HG03565 (cell line): ENCODE measurements at regions not wholly inside any gene's neighbourhood (a gene's known extent, or its start where the extent isn't known, plus 50 kb on each side); places are given as distances from the start of the nearest gene placed in this dataset.
"Not testable (repeated sequence)": the region's sequence is repeated elsewhere in the genome, so short reads cannot be mapped to it uniquely, and the experiment has no call there.

Experiments used
- ATAC-seq: cut with Tn5 transposase; IDR thresholded peaks from one replicate; pipeline ENCODE4 v1.9.1; 2021; ENCODE audit warnings: mild to moderate bottlenecking, moderate library complexity; ENCODE audit not compliant: unreplicated experiment

DNA sequence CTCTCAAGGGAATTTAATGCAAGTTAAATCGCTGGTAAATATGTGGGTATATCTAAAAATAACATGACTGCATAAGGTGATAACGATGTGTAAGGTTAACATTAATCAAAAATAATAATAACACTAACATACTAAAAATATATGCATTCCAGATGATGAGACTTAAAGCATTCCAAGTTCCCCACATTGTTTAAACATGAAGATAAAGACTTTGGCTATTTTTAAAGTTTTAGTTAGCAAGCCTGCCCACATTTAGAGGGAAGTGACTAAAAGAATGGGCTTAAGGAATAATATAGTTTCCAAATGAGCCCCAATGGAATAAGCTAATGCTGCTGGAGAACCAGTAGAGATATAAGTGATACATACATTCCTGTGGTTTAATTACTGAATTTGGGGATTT lies 941.3 kb downstream of the TBC1D32 start:
- ATAC-seq: no peak

GRCh38 chr6:120384671-120385070 lies 949.6 kb downstream of the TBC1D32 start:
- no peak for ATAC-seq

DNA sequence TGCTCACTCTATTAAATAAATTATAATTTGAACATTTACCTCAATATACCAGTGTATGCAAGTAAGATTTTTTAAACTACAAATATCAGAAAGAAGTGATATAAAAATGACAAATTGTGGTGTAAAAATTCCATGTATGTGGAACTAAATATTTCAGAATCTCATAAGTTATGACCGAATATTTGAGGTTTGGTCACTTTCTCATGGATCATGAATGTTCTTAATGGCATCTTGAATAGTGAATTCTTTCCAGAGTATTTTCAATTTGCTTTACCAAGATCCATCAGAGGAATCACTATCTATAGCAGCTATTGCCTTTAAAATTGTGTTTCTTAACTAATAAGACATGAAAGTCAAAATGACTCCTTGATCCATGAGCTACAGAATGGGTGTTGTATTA lies 950.6 kb downstream of the TBC1D32 start:
- ATAC-seq: no peak

- peak; percentile 89 for ATAC-seq
Measured at GRCh38 chr6:120378582-120379220, 955.6 kb downstream of the TBC1D32 start.

GRCh38 chr6:120373185-120373584 lies 961.1 kb downstream of the TBC1D32 start:
- no peak for ATAC-seq

- ATAC-seq: no peak
Measured at GRCh38 chr6:120363429-120363828, 970.9 kb downstream of the TBC1D32 start.

GRCh38 chr6:120358535-120358934 lies 975.7 kb downstream of the TBC1D32 start:
- ATAC-seq: not testable (repeated sequence)

- no peak for ATAC-seq
Measured at GRCh38 chr6:120357447-120357846, 976.8 kb downstream of the TBC1D32 start.

DNA sequence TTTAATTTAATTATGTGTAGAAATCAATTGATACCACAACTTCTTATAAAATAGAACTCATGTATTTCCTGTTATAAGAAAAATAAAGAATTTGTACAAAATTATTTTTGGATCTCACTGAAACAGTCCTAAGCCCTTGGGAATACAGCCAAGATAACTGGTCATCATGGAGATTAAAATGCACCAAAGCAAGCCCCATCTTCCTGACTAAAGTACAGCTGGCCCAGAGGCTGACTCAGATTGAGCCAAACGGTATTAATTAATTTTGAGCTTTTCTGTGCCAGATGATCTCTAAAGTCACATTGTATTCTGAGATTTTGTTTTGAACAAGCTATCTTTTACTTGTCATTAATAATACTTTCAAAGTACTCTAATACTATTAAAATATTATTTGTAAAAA lies 978.5 kb downstream of the TBC1D32 start:
- ATAC-seq: no peak

DNA sequence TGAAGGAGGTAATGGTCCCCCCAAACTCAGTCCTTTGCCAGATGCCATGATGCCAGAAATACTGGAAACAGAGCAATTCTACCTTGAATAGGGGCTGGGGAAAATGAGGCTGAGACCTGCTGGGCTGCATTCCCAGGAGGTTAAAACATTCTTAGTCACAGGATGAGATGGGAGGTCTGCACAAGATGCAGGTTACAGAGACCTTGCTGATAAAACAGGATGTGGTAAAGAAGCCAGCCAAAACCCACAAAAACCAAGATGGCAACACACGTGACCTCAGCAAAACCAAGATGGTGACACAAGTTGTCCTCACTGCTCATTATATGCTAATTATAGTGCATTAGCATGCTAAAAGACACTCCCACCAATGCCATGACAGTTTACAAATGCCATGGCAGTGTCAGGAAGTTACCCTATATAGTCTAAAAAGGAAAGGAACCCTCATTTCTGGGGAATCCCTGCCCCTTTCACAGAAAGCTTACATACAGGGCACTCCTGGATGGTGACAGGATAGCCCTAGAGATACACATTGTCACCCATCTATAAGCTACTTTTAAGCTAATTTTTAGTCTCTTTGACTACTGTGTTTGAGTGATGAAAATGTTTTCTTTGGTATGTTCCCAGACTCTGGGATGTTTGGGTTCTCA lies 979.7 kb downstream of the TBC1D32 start:
- ATAC-seq: peak; percentile 35

DNA sequence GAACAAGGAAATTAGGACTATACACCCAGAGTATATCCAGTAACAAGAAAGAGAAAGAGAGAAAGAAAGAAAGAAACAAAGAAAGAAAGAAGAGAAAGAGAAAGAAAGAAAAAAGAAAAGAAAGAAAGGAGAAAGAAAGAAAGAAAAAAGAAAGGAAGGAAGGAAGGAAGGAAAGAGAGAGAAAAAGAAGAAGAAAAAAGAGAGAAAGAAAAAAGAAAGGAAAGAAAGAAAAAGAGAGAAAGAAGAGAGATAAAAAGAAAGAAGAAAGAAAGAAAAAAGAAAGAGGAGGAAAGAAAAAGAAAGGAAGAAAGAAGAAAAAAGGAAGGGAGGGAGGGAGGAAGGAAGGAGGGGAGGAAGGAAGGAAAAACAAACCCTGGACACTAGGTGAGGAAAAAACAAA lies 981.8 kb downstream of the TBC1D32 start:
- ATAC-seq: no peak

DNA sequence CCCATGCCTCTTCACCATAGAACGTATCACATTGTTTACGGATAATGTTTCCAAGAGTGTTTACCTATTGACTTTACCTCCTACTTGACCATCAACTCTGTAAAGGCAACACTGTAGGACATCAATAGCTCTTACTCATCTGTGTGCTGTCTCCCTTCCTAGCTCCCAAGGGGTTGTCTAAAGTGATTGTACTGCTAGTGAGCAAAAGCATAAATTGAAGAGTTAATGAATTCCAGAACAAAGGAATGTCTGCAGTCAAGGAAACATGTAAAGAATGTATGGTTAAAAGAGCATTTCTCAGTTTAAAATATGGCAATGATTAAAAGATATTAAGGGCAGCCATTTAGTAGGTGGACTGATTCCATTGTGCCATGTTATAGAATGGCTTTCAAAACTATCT lies 985.4 kb downstream of the TBC1D32 start:
- no peak for ATAC-seq

- ATAC-seq: no peak
Measured at GRCh38 chr6:120328521-120328920, 979.0 kb upstream of the MAN1A1 start.

DNA sequence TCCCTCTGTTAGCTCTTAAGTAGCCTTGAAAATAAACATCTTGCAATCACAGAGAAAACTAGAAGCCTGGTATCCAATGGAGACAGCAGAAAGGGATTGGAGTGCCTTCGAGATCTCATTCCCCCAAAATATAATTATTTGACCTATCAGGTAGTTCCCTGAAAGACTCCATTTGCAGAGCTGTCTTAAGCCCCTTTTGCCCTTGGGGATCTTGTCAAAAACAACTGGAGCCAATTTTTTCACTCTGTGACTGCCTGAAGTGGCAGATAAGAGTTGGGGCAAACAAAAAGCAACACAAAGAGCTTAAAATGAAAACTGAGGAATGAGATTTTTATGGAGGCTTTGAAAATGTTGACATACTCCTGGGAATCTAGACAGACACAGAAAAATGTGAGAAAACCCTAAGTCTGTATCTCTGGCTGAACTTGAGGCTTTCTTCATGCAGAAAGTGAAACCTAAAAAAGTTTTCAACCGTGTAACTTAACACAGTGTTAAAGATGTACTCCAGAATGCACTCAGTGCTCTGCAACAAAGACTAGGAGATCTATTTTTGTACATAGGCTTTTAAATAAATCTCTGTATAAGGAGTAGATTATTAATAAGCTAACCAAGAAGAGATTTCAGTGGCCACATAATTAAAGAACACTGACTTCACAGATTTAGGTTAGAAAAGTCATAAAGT lies 971.1 kb upstream of the MAN1A1 start:
- no peak for ATAC-seq

- no peak for ATAC-seq
Measured at GRCh38 chr6:120304223-120304622, 954.7 kb upstream of the MAN1A1 start.

DNA sequence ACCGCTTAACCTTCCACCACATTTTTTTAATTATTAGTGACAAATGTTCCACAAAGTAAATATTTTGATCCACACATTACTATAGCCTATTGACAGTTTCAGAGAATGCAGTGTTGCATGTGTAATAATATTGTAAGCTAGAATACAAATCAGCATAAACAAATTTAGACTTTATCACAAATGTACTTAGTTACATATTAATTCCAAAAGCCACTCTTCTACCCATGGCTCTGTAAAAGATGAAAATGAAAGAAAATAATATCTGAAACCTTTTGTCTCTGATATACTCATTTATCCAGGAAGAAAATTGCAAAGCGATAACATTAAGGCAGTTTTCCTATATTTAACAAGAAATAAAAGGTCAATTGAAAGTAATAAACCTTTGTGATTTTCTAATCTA lies 954.0 kb upstream of the MAN1A1 start:
- ATAC-seq: no peak

GRCh38 chr6:120302041-120302440 lies 952.5 kb upstream of the MAN1A1 start:
- ATAC-seq: no peak

DNA sequence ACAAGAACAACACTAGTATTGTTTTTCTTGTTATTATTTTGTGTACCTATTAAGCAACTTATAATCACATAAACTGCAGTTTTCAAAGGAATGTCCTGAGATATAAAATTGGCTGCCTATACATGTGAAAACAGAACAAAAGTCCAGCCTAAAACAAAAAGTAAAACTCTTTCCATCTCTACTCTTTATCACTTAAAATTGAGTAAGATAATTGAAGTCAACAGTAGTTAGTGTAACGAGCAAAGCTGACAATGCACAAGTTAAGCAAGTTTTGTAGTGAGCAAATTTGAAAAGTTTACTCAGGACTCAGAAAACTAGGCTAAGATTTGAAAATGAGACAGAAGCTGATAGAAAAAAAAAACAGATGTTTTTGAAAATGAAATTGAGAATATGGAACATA lies 941.4 kb upstream of the MAN1A1 start:
- ATAC-seq: no peak

DNA sequence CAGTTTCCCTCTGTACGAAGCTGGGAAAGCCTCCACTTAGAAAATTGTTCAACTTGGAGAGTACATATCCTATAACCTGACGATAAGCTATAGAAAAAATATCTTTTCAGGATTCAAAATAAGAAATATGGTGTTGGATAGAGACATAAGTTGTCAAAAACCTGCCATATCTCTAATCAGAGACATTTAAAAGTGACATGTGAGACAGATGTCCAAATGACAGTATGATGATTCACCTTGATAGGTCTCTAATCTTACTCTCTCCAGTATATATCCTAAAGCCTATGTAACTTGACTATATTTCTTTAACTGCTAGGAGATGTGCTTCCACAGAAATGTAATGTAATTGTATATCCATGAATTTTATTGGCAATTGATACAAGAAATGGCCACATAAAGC lies 932.4 kb upstream of the MAN1A1 start:
- ATAC-seq: no peak

DNA sequence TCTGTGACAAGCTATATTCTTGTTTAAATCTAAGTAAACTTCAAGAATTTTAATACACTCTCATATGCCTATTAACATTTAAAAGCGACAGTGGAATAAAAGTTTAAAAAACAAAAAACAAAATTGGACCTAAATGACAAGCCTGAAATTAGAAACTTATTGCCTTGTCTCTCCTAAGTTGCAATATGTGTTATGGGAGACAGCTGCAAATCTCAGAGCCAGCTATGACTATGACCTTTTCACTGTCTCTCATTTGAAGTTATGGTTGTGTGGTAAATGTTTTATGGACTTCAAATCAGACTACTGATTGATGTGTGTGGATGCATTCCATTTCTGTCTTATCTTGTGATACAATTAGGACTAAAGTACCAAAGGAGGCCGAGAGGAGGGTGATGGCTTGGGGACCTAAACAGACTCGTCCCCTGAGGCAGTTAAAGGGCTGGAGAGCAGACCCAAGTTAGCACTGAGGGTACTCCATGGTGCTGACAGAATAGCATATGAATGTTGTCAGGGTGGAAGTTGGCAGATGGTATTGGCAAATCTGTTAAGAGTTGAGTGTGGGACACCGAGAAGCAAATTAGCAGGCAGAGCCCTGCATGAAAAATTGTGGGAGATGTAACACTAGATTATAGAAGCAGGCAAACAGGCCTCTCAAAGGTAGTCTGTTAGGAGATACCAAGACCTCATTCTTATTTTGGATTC lies 930.1 kb upstream of the MAN1A1 start:
- no peak for ATAC-seq

DNA sequence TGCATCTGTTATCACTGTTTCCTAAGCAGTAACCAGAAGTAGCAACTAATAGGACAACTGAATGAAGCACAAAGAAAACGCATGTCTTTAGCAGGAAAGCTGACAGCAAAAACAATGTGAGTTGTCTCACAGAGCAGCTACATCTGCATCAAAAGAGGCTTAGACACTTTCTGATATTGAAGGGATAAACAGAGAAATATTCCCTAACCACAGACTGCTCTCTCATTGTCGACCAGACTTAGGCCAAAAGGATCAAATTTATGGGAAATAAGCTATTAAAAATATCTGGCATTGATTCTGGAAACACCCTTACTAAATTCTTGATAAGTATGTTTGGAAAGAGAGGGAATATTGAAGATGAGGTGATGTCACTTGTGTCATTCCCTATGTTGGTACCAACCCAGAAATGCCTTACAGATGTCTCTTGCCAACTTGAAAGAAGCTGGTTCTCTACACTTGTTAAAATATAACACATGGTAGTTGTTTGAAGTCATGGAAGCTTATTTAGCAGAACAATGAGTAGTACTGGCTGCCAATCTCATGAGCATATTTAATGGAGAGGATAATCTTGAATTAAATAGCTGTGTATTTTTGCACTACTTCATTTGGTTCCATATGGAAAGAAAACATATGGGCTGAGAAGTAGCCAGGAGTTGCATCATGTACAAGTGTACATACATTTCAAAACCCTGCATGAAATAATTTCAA lies 929.3 kb upstream of the MAN1A1 start:
- ATAC-seq: no peak
